ENCODE measurements at regions not wholly inside any gene's neighbourhood (a gene's known extent, or its start where the extent isn't known, plus 50 kb on each side); places are given as distances from the start of the nearest gene placed in this dataset.
"Not testable (repeated sequence)": the region's sequence is repeated elsewhere in the genome, so short reads cannot be mapped to it uniquely, and the experiment has no call there.

DNA sequence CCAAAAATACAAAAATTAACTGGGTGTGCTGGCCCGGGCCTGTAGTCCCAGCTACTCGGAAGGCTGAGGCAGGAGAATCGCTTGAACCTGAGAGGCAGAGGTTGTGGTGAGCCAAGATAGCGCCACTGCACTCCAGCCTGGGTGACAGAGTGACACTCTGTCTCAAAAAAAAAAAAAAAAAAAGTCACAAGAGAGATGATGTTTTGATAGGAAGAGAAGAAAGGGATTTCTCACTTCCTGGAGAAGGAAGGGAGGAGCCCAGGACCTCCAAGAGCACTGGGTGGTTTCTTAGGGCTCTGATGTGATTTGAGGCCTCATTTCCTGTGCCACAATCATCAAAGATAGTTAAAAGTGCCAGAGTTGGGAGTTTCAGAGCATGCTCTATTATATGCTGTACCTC is 1048.3 kb downstream of the BCL11B start:
- DNase-seq = not testable (repeated sequence)

- DNase-seq = no peak
Measured at GRCh38 chr14:98226411-98226810, 1045.6 kb downstream of the BCL11B start.

DNA sequence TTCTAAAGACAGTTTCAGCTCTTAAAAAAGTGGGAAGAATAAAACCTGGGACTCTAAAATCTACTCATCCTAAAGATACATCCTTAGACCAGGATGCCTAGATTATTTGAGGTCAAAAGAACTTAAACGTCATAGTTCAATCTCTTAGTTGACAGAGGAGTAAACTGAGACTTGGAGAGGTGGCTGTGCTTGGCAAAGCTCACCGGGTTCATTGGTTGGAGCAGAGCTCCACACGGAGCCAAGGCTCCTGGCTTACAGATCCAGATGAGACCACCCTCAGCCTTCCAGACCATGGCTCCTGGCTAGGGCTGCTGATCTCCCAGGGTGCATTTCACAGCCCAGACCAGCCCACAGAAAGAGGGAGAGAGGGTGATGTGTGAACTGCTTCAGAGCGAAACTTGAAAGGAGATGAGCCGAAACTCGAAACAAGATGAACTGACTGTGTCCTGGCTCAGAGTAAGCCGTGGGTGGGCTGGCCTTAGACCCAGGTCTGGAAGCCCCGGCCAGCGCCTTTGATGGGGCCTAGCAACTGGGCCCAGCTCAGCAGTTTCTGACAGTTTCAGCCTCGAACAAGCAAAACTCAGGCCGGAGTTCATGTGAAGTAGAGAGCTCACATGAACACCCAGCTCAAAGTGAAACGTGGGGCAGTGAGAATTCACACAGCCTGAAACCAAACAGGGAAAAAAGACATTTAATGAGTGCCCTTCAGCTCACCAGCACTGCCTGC is 1044.8 kb downstream of the BCL11B start:
- DNase-seq = no peak

DNA sequence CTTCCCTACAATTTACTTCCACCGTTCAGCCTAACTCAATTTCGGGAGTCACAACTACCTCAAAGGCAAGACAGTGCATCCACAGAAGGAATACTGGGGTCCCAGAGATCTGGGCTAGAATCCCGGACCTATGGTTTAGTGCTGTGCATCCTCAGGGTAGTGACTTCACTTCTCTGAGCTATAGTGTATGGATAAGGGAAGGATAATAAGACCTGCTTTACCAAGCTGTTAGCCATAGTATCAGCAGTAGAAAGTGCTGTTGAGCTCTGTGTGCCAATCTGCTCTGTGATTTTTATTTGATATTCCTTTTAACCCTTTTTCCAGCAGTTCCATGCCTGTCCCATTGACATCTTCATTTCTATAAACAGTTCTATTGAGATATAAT is 1044.3 kb downstream of the BCL11B start:
- DNase-seq = no peak

GRCh38 chr14:98229656-98230366 is 1042.2 kb downstream of the BCL11B start:
- no peak for DNase-seq

DNA sequence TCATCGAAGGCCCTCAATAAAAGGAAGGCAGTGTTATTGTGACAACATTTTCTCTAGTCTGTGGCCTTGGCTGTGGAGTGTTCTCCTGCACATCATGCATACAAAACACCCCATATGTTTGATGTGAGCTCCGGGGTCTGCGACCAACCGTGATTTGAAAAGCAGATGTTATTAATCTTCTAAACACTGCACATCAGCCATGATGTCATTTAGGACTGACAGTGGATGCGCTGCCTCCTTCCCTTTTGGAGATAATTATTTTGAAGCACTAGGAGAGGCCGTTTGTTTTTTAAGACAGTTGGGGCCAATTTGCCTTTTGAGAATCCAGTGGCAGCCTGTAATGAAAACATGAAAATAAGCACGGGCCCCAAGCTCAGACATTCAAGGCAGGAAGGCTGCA is 1041.6 kb downstream of the BCL11B start:
- no peak for DNase-seq

DNA sequence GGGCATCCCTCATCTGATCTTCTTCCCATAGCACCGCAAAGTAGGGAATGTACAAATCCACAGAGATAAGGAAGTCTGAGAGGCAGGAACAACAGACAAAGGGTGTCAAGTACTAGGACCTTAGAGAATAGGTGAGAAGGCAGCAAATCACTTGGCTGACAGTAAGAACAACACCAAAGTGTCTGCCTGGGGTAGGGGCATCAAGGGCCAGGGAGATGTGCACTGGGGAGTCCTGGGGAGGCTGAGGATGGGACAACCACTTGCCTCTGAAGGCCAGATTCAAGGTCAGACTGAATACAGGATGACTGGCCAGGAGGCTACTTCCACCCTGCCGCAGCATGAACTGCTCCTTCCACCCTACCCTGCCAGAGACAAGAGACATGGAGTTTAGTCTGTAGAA is 1040.8 kb downstream of the BCL11B start:
- no peak for DNase-seq

DNA sequence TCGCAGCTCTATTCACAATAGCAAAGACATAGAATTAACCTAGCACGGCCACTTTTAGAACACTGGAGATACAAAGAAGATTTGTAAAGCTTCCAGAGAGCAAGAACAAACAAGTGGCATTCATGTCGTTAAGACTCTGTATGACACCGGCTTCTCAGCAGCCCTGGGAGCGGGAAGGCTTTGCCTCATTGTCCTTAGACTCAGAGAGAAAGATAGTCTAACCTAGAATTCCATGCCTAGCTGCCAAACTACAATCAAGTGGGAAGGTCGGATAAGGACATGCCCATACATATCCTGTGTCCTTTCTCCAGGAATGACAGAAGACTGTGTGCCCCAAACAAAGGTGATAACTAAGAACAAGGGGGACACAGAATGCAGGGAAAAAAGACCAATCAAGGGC is 1038.3 kb downstream of the BCL11B start:
- no peak for DNase-seq

DNA sequence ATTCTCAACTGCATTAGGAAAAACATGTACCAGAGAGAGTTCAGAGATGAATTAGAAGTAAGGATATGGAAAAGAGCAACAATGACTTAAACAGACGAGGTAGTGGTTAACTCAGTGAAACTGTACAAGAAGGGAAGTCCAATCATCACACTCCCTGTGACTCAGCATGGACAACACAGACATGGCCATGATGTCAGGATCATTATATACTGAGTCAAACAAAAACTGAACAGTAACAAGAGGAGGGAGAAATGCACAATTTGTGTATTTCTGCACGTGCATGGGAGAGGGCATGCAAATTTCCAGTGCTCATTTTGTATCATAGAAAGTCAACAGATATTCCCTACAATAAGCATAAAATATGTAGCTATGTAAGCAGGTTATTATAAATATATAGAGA is 1037.8 kb downstream of the BCL11B start:
- DNase-seq = no peak

DNA sequence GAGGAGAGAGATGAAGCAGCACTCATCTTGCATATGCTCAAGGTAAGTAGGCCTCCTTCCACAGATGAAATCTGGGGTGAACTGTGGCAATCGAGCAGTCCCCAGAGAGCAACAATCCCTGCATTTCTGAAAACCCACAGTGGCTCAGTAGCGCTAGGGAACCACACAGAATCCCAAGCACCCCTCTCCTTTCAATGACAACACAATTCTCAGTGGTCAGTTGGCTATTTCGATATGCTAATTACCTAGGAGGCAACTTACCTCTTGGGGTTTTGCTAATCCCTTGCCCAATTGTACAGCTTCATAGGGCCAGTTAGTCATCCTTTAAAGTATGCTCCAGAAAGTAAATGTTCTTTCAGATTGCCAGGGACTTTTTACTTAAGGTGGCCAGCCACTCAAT is 1035.7 kb downstream of the BCL11B start:
- no peak for DNase-seq

DNA sequence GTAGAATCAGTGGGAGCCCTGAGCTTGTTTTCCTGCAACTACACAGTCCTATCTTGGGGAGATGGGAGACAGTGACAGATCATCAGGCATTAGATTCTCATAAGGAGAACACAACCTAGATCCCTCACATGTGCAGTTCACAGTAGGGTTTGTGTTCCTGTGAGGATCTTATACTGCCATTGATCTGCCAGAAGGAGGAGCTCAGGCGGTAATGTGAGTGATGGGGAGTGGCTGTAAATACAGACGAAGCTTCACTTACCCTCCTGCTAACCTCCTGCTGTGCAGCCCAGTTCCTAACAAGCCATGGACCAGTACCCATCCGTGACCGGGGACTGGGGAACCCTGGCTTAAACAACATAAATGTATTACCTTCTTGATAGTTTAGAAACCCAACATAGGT is 1034.1 kb downstream of the BCL11B start:
- no peak for DNase-seq

DNA sequence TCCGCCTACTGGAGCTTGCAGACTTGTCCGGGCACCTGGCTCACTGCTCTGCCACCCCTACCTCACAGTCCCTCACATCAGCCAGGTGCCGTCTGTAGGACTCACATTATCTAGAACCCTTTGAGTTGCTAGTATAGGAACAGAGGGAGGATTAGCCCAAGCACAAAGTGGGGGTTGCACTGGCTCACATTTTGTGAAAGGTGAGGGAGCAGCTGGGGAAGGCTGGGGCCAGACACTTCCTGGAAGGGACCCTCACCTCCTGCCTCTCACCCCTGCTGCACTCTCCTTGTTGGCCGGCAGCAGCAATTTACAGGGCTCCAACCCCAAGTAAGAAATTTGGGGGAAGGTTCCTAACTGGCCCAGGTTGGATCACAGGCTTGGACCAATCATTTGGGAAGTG is 1031.6 kb downstream of the BCL11B start:
- DNase-seq = no peak

DNA sequence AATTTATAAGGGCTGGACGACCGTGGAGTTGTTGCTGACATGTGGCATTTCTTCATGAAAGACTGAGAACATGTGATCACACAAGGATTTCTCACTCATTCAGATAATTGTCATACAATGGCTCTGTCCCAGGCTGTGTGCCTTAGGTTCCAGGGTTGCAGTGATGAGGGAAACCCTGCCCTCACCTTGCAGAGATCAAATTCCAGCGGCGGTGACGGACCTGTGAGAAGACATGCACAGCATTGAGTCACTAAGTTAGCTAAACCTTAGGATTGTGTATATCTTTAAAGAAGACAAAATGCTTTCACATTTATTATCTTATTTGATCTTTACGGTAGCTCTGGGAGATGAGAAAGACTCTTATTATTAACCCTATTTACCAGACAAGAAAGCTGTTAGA is 1029.1 kb downstream of the BCL11B start:
- DNase-seq = no peak

- no peak for DNase-seq
Measured at GRCh38 chr14:98243332-98243731, 1028.7 kb downstream of the BCL11B start.

DNA sequence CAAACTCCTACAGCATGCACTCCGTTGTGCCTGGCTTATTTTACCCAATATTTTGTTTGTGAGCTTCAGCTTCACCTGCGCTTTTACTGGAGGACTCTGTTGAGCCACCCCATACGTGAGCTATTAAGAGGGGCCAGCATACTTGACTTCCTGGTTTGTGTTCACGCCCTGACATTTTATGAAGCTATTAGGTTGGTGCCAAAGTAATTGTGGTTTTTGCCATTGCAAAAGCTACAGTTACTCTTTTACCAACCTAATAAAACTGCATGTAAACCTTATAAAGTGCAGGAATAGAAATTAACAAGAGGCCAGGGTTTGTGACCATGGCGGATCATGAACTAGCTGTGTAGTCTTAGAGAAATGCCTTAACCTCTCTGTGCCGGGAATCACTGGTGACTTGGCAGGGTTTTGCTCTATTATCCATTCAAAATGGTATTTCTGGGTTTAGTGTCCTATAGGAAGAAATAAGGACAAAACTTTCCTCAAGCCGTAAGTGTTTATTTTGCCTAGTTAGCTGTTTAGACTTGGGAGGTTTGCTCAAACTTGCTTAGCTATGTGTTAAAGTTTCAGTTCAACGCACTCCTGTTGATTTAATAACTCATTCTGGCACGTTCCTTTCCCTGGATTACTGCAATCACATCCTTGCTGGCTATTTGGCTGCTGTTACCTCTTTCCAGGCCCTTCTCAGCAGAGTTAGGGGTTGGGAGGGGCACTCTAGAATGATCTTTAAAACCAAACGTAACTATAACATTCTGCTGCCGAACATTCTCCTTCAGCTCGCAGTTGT is 1027.6 kb downstream of the BCL11B start:
- no peak for DNase-seq

DNA sequence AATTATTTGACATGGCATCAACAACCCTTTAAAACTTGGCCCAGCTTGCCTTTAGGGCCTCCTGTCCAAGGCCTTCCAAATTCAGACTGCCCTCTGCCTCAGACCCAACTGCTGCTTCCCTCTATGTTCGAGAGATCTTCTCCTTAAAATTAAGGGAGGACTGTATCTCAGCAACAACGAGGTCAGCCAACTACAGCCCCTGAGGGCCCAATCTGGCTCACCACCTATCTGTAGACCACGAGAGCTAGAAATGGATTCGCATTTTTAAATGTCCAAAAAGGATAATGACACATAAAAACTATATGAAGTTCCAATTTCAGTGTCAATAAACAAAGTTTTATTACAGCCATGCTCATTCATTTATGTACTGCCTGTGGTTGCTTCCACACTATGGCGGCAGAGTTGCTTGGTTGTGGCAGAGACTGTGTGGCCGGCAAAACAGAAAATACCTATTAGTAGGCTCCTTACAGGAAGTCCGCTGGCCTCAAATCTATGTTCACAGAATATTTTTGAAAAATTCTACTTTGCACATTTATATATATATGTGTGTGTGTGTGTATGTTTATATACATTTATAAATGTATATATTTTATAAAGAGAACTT is 1026.9 kb downstream of the BCL11B start:
- no peak for DNase-seq

- no peak for DNase-seq
Measured at GRCh38 chr14:98249057-98249456, 1022.9 kb downstream of the BCL11B start.

DNA sequence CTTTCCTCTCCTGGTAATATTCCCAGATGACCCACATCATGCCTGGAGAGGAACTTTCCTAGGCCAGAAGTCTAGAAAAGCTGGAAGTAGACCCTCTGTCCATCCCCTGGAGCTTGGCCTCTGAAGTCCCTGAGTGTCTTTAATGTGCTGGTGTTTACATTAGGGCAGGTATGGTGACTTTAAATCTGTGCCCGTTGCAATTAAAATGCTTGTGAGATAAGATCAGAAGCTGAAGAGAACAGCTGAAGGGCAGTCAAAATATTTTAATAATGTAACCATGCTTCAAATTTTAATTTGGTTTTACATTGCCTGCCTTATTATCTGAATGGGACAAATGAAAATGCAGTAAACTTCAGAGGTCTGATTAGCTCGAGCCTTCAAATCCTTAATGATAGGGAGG is 1022.5 kb downstream of the BCL11B start:
- no peak for DNase-seq

- no peak for DNase-seq
Measured at GRCh38 chr14:98252820-98253219, 1019.2 kb downstream of the BCL11B start.

- no peak for DNase-seq
Measured at GRCh38 chr14:98259881-98260280, 1012.1 kb downstream of the BCL11B start.

DNA sequence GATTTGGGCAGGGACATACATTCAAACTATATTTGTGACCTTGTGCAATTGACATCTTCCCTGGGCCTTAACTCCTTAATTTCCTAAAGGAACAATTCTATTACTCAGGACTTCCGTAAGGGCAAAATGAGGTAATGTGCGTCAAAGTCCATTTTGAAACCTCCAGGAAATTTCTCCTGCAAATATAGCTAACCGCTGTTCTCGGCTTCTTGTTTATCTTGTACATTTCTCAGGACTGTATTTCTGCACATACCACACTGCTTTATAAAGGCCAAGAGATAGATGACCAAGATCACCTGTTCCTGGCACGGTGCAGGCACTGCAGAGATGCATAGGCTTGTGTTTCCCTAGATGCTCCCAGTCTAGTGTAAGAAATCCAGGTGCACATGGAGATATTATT is 1009.4 kb downstream of the BCL11B start:
- DNase-seq = no peak

- no peak for DNase-seq
Measured at GRCh38 chr14:98269533-98269932, 1002.5 kb downstream of the BCL11B start.

GRCh38 chr14:98270201-98270600 is 1001.8 kb downstream of the BCL11B start:
- no peak for DNase-seq

GRCh38 chr14:98274596-98274995 is 997.4 kb downstream of the BCL11B start:
- DNase-seq = no peak

Data from HCEC 1CT (cell line).